ENCODE measurements at regions not wholly inside any gene's neighbourhood (a gene's known extent, or its start where the extent isn't known, plus 50 kb on each side); places are given as distances from the start of the nearest gene placed in this dataset.

- no peak overlapping the region for H2AFZ ChIP-seq (ENCODE audit: low read length)
- no peak overlapping the region for H3K4me3 ChIP-seq (ENCODE audit: insufficient read depth, low read length)
- H3K27ac ChIP-seq (ENCODE audit: low read depth, low read length) = no peak overlapping the region
- H3K36me3 ChIP-seq (ENCODE audit: insufficient read depth, low read length) = no peaks in the 10 kb centered on the region
- no peaks in the 10 kb centered on the region for H4K20me1 ChIP-seq (ENCODE audit: insufficient read depth, low read length)
- no peak for TF ChIP-seq CTCF (IDR thresholded peaks at IDR 0.05; ENCODE audit: extremely low read depth, low read depth, low read length)
- H3K4me2 ChIP-seq (ENCODE audit: insufficient read depth, low read length) = no peak overlapping the region
- no peaks in the 10 kb centered on the region for H3K27me3 ChIP-seq (ENCODE audit: insufficient read depth, low read length)
- H3K9me3 ChIP-seq (ENCODE audit: low read depth, low read length) = no peaks in the 10 kb centered on the region
- peaks cover 2% of the 10 kb centered on the region for H3K4me1 ChIP-seq (ENCODE audit: insufficient read depth, low read length)
- no peak for DNase-seq (ENCODE audit: insufficient read length, low spot score, missing footprints)
- no peaks in the 10 kb centered on the region for H3K79me2 ChIP-seq (ENCODE audit: insufficient read depth, low read length)
These were observed 606.3 kb upstream of the IGFBP3 start for GRCh38 chr7:46527360-46527759.

- TF ChIP-seq CTCF (IDR thresholded peaks at IDR 0.05; ENCODE audit: extremely low read depth, low read depth, low read length) = no peak
- Histone ChIP-seq H3K4me1 (ENCODE audit: insufficient read depth, low read length) (no peaks in the 10 kb centered on the region), H3K9me3 (ENCODE audit: low read depth, low read length) (no peaks in the 10 kb centered on the region), H3K27ac (ENCODE audit: low read depth, low read length) (no peak overlapping the region), H3K4me2 (ENCODE audit: insufficient read depth, low read length) (no peak overlapping the region), H3K36me3 (ENCODE audit: insufficient read depth, low read length) (no peaks in the 10 kb centered on the region), H2AFZ (ENCODE audit: low read length) (no peak overlapping the region), H3K27me3 (ENCODE audit: insufficient read depth, low read length) (no peaks in the 10 kb centered on the region), H3K79me2 (ENCODE audit: insufficient read depth, low read length) (no peaks in the 10 kb centered on the region), H3K4me3 (ENCODE audit: insufficient read depth, low read length) (no peak overlapping the region), H4K20me1 (ENCODE audit: insufficient read depth, low read length) (no peaks in the 10 kb centered on the region)
- no peak for DNase-seq (ENCODE audit: insufficient read length, low spot score, missing footprints)
These were observed 604.8 kb upstream of the IGFBP3 start for GRCh38 chr7:46525876-46526275.

- H3K4me2 ChIP-seq (ENCODE audit: insufficient read depth, low read length) = no peak overlapping the region
- no peaks in the 10 kb centered on the region for H3K27me3 ChIP-seq (ENCODE audit: insufficient read depth, low read length)
- no peaks in the 10 kb centered on the region for H3K79me2 ChIP-seq (ENCODE audit: insufficient read depth, low read length)
- no peak for TF ChIP-seq CTCF (IDR thresholded peaks at IDR 0.05; ENCODE audit: extremely low read depth, low read depth, low read length)
- H3K4me1 ChIP-seq (ENCODE audit: insufficient read depth, low read length) = no peaks in the 10 kb centered on the region
- no peak overlapping the region for H3K27ac ChIP-seq (ENCODE audit: low read depth, low read length)
- no peaks in the 10 kb centered on the region for H3K9me3 ChIP-seq (ENCODE audit: low read depth, low read length)
- H4K20me1 ChIP-seq (ENCODE audit: insufficient read depth, low read length) = no peaks in the 10 kb centered on the region
- H3K36me3 ChIP-seq (ENCODE audit: insufficient read depth, low read length) = no peaks in the 10 kb centered on the region
- peak overlapping the region; percentile 38 for H2AFZ ChIP-seq (ENCODE audit: low read length)
- H3K4me3 ChIP-seq (ENCODE audit: insufficient read depth, low read length) = no peak overlapping the region
- no peak for DNase-seq (ENCODE audit: insufficient read length, low spot score, missing footprints)
These were observed 603.3 kb upstream of the IGFBP3 start for GRCh38 chr7:46524350-46524749.

GRCh38 chr7:46522354-46522906 is 601.4 kb upstream of the IGFBP3 start:
- Histone ChIP-seq H3K27me3 (ENCODE audit: insufficient read depth, low read length) (no peaks in the 10 kb centered on the region), H3K4me3 (ENCODE audit: insufficient read depth, low read length) (no peak overlapping the region), H3K27ac (ENCODE audit: low read depth, low read length) (no peak overlapping the region), H2AFZ (ENCODE audit: low read length) (no peak overlapping the region), H4K20me1 (ENCODE audit: insufficient read depth, low read length) (no peaks in the 10 kb centered on the region), H3K4me1 (ENCODE audit: insufficient read depth, low read length) (no peaks in the 10 kb centered on the region), H3K36me3 (ENCODE audit: insufficient read depth, low read length) (no peaks in the 10 kb centered on the region), H3K9me3 (ENCODE audit: low read depth, low read length) (no peaks in the 10 kb centered on the region), H3K4me2 (ENCODE audit: insufficient read depth, low read length) (no peak overlapping the region), H3K79me2 (ENCODE audit: insufficient read depth, low read length) (no peaks in the 10 kb centered on the region)
- DNase-seq (ENCODE audit: insufficient read length, low spot score, missing footprints) = no peak
- no peak for TF ChIP-seq CTCF (IDR thresholded peaks at IDR 0.05; ENCODE audit: extremely low read depth, low read depth, low read length)

Measured in osteoblast (primary cell).